GM12874 (cell line): ENCODE measurements at regions not wholly inside any gene's neighbourhood (a gene's known extent, or its start where the extent isn't known, plus 50 kb on each side); places are given as distances from the start of the nearest gene placed in this dataset.

ENCODE experiments used
- CTCF ChIP-seq: IDR thresholded peaks from 2 replicates; pipeline ENCODE4 v1.5.1; 2011; ENCODE audit warnings: low read depth, mild to moderate bottlenecking, control low read depth, low read length, moderate library complexity; ENCODE audit not compliant: insufficient read depth

DNA sequence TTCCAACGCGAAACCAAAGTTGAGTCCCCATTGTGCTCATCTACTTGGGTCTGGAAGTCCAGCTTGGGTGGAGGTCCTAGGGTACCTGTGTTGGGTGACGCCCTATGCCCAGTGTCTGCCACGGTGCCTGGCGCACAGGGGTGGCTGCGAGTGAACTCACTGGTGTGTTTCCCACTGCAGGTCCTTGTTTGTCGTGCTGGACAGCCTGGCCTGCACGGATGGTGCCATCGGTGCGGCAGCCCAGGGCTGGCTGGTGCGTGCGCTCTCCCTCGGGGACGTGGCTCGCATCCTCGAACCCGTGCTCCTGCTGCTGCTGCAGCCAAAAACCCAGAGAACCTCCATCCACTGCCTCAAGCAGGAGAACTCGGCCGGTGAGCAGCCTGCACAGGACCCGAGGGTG is 80.4 kb upstream of the MORC3 start:
- TF ChIP-seq CTCF: no peak

- TF ChIP-seq CTCF: no peak
Measured at GRCh38 chr21:36241717-36242116, 78.3 kb upstream of the MORC3 start.

DNA sequence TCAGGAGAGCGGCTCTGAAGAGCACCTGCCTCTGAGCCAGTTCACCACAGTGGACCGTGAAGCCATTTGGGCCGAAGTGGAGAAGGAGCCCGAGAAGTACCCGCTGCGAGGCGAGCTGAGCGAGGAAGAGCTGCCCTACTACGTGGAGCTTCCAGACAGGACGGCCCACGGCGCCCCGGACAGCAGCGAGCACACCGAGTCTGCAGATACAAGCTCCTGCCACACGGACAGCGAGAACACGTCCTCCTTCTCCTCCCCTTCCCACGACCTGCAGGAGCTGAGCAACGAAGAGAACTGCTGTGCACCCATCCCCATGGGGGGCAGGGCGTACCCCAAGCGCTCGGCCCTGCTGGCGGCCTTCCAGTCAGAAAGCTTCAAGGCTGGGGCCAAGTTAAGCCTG is 74.9 kb upstream of the MORC3 start:
- TF ChIP-seq CTCF: no peak

- no peak for TF ChIP-seq CTCF
Measured at GRCh38 chr21:36245649-36246048, 74.3 kb upstream of the MORC3 start.

- TF ChIP-seq CTCF: no peak
Measured at GRCh38 chr21:36246080-36246631, 73.8 kb upstream of the MORC3 start.

DNA sequence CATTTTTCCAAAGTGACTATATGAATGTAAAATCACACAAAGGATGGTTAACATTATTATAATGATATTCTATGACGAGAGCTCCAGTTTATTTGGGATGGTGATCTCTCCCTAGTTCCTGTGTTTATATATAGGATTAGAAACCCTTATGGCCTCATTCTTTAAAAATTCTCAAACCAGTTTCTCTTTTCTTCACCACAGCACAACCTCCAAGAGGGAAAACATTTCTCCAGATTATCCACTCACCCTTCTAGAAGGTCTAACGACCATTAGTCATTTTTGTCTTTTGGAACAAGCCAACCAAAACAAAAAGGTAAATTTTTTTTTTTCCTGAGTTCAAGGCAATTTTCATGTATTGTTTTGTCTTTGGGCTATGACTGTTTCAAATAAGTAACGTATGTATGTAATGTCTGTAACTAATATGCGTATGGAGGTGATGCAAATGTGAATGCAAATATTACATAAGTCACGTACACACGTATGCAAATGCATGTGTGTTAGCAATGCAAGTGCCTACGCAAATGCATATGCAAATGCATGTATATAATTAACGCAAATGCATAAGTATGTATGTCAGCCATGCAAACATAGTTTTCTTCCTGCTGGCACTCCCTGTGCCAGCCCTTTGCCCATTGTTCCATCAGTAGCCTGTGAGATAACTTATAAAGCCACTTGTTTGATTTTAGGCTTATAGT is 72.5 kb upstream of the MORC3 start:
- TF ChIP-seq CTCF: no peak

DNA sequence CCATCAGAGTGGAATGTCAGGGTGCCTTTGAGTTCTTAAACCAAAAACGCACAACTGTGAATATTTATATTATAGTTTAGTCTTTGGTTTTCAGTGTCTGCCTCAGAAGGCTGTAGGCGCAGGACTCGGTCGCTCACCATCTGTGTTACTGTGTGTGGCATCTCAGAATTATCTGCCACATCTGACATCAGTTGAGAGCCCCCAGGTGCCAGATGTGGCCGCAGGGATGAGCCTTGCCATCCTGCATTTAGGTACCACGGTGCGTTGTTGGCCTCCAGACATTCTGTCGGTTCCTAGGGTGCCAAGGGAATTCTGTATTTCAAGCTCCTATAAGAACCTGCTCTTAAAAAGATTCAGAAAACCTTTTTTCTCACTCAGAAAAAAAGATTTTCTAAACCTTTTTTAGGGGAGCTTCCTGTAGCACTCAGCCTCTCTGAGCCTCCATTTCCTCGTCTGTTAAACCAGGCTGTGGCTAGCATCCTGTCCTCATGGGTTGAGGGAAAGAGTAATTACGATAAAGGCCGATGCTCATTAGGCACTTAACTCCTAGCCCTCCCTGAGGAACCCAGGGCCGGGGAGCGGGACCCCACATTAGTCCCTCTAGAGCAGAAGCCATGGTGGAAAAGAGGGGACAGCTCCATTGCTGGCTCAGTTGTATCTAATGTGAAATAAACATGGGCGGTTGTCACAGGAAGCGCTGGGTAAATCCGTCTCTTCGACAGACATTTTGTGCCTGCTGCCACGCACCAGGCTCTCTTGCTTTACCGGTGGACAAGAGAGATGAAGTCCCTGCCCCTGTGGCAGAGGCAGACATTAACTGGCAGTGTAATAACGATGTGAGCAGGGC is 70.2 kb upstream of the MORC3 start:
- TF ChIP-seq CTCF: no peak
